Esophagus squamous epithelium (tissue), 4 donors: ENCODE measurements at regions not wholly inside any gene's neighbourhood (a gene's known extent, or its start where the extent isn't known, plus 50 kb on each side); places are given as distances from the start of the nearest gene placed in this dataset.
"Not testable (repeated sequence)": the region's sequence is repeated elsewhere in the genome, so short reads cannot be mapped to it uniquely, and the experiment has no call there.

ENCODE experiments used
- POLR2A ChIP-seq, 4 donors: fragments of 450-650 bp; IDR thresholded peaks; one replicate each; pipeline ENCODE4 v1.6.1; 2017; ENCODE audit warnings: antibody characterized with exemption in 4 of 4, mild to moderate bottlenecking in 4 of 4, moderate library complexity in 3 of 4
- TF ChIP-seq, protein P1 (sequence below), 6 experiments: fragments of 450-650 bp in 4 of 6; fragments of 200-600 bp in 2 of 6; sonication (generic) in 2 of 6; IDR thresholded peaks; one replicate each; pipeline ENCODE4 v1.5.1; 2016 to 2019; ENCODE audit warnings: antibody characterized with exemption in 6 of 6, mild to moderate bottlenecking in 4 of 6, moderate library complexity in 4 of 6

GRCh38 chr15:24858183-24858582 is 96.6 kb upstream of the SNRPN start:
- TF ChIP-seq, protein P1, sequence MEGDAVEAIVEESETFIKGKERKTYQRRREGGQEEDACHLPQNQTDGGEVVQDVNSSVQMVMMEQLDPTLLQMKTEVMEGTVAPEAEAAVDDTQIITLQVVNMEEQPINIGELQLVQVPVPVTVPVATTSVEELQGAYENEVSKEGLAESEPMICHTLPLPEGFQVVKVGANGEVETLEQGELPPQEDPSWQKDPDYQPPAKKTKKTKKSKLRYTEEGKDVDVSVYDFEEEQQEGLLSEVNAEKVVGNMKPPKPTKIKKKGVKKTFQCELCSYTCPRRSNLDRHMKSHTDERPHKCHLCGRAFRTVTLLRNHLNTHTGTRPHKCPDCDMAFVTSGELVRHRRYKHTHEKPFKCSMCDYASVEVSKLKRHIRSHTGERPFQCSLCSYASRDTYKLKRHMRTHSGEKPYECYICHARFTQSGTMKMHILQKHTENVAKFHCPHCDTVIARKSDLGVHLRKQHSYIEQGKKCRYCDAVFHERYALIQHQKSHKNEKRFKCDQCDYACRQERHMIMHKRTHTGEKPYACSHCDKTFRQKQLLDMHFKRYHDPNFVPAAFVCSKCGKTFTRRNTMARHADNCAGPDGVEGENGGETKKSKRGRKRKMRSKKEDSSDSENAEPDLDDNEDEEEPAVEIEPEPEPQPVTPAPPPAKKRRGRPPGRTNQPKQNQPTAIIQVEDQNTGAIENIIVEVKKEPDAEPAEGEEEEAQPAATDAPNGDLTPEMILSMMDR (IDR thresholded peaks at IDR 0.05), result not testable (repeated sequence)
- not testable (repeated sequence) for TF ChIP-seq POLR2A (IDR thresholded peaks at IDR 0.05)
